Cardiac fibroblast (primary cell): ENCODE measurements at regions not wholly inside any gene's neighbourhood (a gene's known extent, or its start where the extent isn't known, plus 50 kb on each side); places are given as distances from the start of the nearest gene placed in this dataset.

Source experiments
- DNase-seq, 2 donors: peaks; one replicate each; pipeline versions ENCODE4 v3.0.0 to v3.0.0-alpha.2; 2010; ENCODE audit warnings: low read depth in 2 of 2
- H3K4me3 ChIP-seq, 2 donors: replicated peaks in 1 of 2; 1 replicate in 1 of 2; 2 replicates in 1 of 2; pipeline ENCODE4 v1.5.1; 2011; ENCODE audit warnings: low read depth in 2 of 2, low read length in 2 of 2, mild to moderate bottlenecking in 2 of 2, moderate library complexity in 1 of 2
- CTCF ChIP-seq: IDR thresholded peaks from one replicate; pipeline ENCODE4 v1.5.1; 2011; ENCODE audit warnings: low read depth, mild to moderate bottlenecking, low read length, inconsistent platforms

GRCh38 chr6:2529211-2529719, 221.5 kb downstream of the MYLK4 start:
- TF ChIP-seq CTCF: no peak
- no peak for DNase-seq
- H3K4me3 ChIP-seq: no peak overlapping the region

GRCh38 chr6:2528156-2528555, 222.6 kb downstream of the MYLK4 start:
- no peak overlapping the region for H3K4me3 ChIP-seq
- no peak for TF ChIP-seq CTCF
- DNase-seq: no peak

- no peak overlapping the region for H3K4me3 ChIP-seq
- TF ChIP-seq CTCF: no peak
- no peak for DNase-seq
These were observed 224.0 kb downstream of the MYLK4 start for GRCh38 chr6:2526766-2527165.

GRCh38 chr6:2524090-2524489, 226.6 kb downstream of the MYLK4 start:
- H3K4me3 ChIP-seq: no peak overlapping the region
- TF ChIP-seq CTCF: peak; percentile 29
- peak in 1 of 2 donors; percentile 29 for DNase-seq

- TF ChIP-seq CTCF: no peak
- DNase-seq: peak in 1 of 2 donors; percentile 50
- no peak overlapping the region for H3K4me3 ChIP-seq
These were observed 227.7 kb downstream of the MYLK4 start for GRCh38 chr6:2523061-2523460.

- H3K4me3 ChIP-seq: no peak overlapping the region
- peak; percentile 44 to 83 for DNase-seq
- TF ChIP-seq CTCF: no peak
These were observed 228.2 kb downstream of the MYLK4 start for GRCh38 chr6:2522521-2522920.

- H3K4me3 ChIP-seq: no peak overlapping the region
- no peak for TF ChIP-seq CTCF
- no peak for DNase-seq
These were observed 232.8 kb downstream of the MYLK4 start for GRCh38 chr6:2517855-2518473.
